Subcutaneous abdominal adipose tissue (tissue), 5 donors: ENCODE measurements at regions not wholly inside any gene's neighbourhood (a gene's known extent, or its start where the extent isn't known, plus 50 kb on each side); places are given as distances from the start of the nearest gene placed in this dataset.

Experiments used
- H3K27ac ChIP-seq: one replicate; pipeline ENCODE4 v1.7.0; 2013; ENCODE audit warnings: low read depth, mild to moderate bottlenecking, inconsistent platforms, low read length, moderate library complexity
- H3K27me3 ChIP-seq, 5 donors: one replicate each; pipeline ENCODE4 v1.7.0; 2013; ENCODE audit warnings: low read length in 5 of 5, inconsistent platforms in 1 of 5; ENCODE audit not compliant: control insufficient read depth in 5 of 5, insufficient read depth in 4 of 5
- H3K36me3 ChIP-seq, 5 donors: one replicate each; pipeline ENCODE4 v1.7.0; 2013; ENCODE audit warnings: low read length in 5 of 5; ENCODE audit not compliant: control insufficient read depth in 5 of 5, insufficient read depth in 5 of 5
- H3K4me1 ChIP-seq, 5 donors: one replicate each; pipeline ENCODE4 v1.7.0; 2013; ENCODE audit warnings: low read length in 5 of 5, mild to moderate bottlenecking in 3 of 5, moderate library complexity in 1 of 5; ENCODE audit not compliant: control insufficient read depth in 5 of 5, insufficient read depth in 5 of 5
- H3K4me3 ChIP-seq, 5 donors: one replicate each; pipeline ENCODE4 v1.7.0; 2013; ENCODE audit warnings: low read length in 5 of 5, low read depth in 1 of 5
- H3K9ac ChIP-seq, 5 donors: one replicate each; pipeline ENCODE4 v1.7.0; 2013; ENCODE audit warnings: low read length in 5 of 5, mild to moderate bottlenecking in 4 of 5, moderate library complexity in 3 of 5
- H3K9me3 ChIP-seq, 5 donors: one replicate each; pipeline ENCODE4 v1.7.0; 2013; ENCODE audit warnings: low read length in 5 of 5; ENCODE audit not compliant: control insufficient read depth in 5 of 5
- donor health status: healthy.
- donor health status: healthy.
- donor health status: healthy.
- donor health status: healthy.
- donor health status: healthy.

- H3K36me3 ChIP-seq: no peaks in the 10 kb centered on the region
- H3K27ac ChIP-seq: no peak overlapping the region
- no peak overlapping the region for H3K4me3 ChIP-seq
- H3K4me1 ChIP-seq: no peaks in the 10 kb centered on the region
- H3K9ac ChIP-seq: no peak overlapping the region
- H3K27me3 ChIP-seq: peaks cover 0 to 3% (median 0%) of the 10 kb centered on the region in 5 donors
- H3K9me3 ChIP-seq: peaks cover 0 to 6% (median 2%) of the 10 kb centered on the region in 5 donors
Measured at GRCh38 chr11:15300341-15300740, 185.6 kb downstream of the INSC start.

GRCh38 chr11:15307619-15308024 lies 192.9 kb downstream of the INSC start:
- H3K4me1 ChIP-seq: no peaks in the 10 kb centered on the region
- H3K9me3 ChIP-seq: peaks cover 0 to 15% (median 3%) of the 10 kb centered on the region in 5 donors
- no peak overlapping the region for H3K9ac ChIP-seq
- H3K27me3 ChIP-seq: no peaks in the 10 kb centered on the region
- no peaks in the 10 kb centered on the region for H3K36me3 ChIP-seq
- no peak overlapping the region for H3K4me3 ChIP-seq
- H3K27ac ChIP-seq: no peak overlapping the region

- Histone ChIP-seq H3K36me3 (no peaks in the 10 kb centered on the region), H3K27ac (no peak overlapping the region), H3K27me3 (no peaks in the 10 kb centered on the region), H3K9ac (no peak overlapping the region), H3K4me1 (no peaks in the 10 kb centered on the region), H3K4me3 (no peak overlapping the region), H3K9me3 (peaks cover 0 to 14% (median 3%) of the 10 kb centered on the region in 5 donors)
Measured at GRCh38 chr11:15308840-15309239, 194.1 kb downstream of the INSC start.

GRCh38 chr11:15309296-15309695 lies 194.6 kb downstream of the INSC start:
- Histone ChIP-seq H3K4me3 (no peak overlapping the region), H3K9me3 (peaks cover 0 to 11% (median 3%) of the 10 kb centered on the region in 5 donors), H3K9ac (no peak overlapping the region), H3K36me3 (no peaks in the 10 kb centered on the region), H3K27me3 (no peaks in the 10 kb centered on the region), H3K4me1 (no peaks in the 10 kb centered on the region), H3K27ac (no peak overlapping the region)

GRCh38 chr11:15313862-15314261 lies 199.1 kb downstream of the INSC start:
- no peak overlapping the region for H3K9ac ChIP-seq

GRCh38 chr11:15318814-15319213 lies 204.1 kb downstream of the INSC start:
- no peak overlapping the region for H3K27ac ChIP-seq
- H3K4me1 ChIP-seq: peaks cover 0 to 3% (median 0%) of the 10 kb centered on the region in 5 donors
- H3K27me3 ChIP-seq: no peaks in the 10 kb centered on the region
- H3K9ac ChIP-seq: no peak overlapping the region
- H3K36me3 ChIP-seq: no peaks in the 10 kb centered on the region
- H3K4me3 ChIP-seq: no peak overlapping the region
- H3K9me3 ChIP-seq: no peaks in the 10 kb centered on the region

More at GRCh38 chr11:15313862-15314261, 199.1 kb downstream of the INSC start:
- no peaks in the 10 kb centered on the region for H3K36me3 ChIP-seq
- no peak overlapping the region for H3K27ac ChIP-seq
- H3K4me1 ChIP-seq: no peaks in the 10 kb centered on the region
- no peaks in the 10 kb centered on the region for H3K27me3 ChIP-seq
- no peak overlapping the region for H3K4me3 ChIP-seq
- H3K9me3 ChIP-seq: peaks cover 0 to 5% (median 0%) of the 10 kb centered on the region in 5 donors

GRCh38 chr11:15326520-15326919 lies 211.8 kb downstream of the INSC start:
- H3K9ac ChIP-seq: no peak overlapping the region
- H3K4me1 ChIP-seq: peaks cover 0 to 3% (median 0%) of the 10 kb centered on the region in 5 donors
- no peak overlapping the region for H3K4me3 ChIP-seq
- no peak overlapping the region for H3K27ac ChIP-seq
- no peaks in the 10 kb centered on the region for H3K27me3 ChIP-seq
- H3K9me3 ChIP-seq: no peaks in the 10 kb centered on the region
- no peaks in the 10 kb centered on the region for H3K36me3 ChIP-seq

- H3K9me3 ChIP-seq: no peaks in the 10 kb centered on the region
Measured at GRCh38 chr11:15327786-15328231, 213.1 kb downstream of the INSC start.

GRCh38 chr11:15333407-15333806 lies 218.7 kb downstream of the INSC start:
- H3K36me3 ChIP-seq: no peaks in the 10 kb centered on the region
- H3K4me1 ChIP-seq: no peaks in the 10 kb centered on the region
- no peak overlapping the region for H3K9ac ChIP-seq
- peaks cover 0 to 4% (median 0%) of the 10 kb centered on the region in 5 donors for H3K9me3 ChIP-seq
- no peak overlapping the region for H3K27ac ChIP-seq
- no peak overlapping the region for H3K4me3 ChIP-seq
- peaks cover 0 to 2% (median 0%) of the 10 kb centered on the region in 5 donors for H3K27me3 ChIP-seq

More at GRCh38 chr11:15327786-15328231, 213.1 kb downstream of the INSC start:
- no peak overlapping the region for H3K4me3 ChIP-seq
- H3K4me1 ChIP-seq: no peaks in the 10 kb centered on the region
- no peaks in the 10 kb centered on the region for H3K27me3 ChIP-seq
- H3K36me3 ChIP-seq: no peaks in the 10 kb centered on the region
- H3K9ac ChIP-seq: no peak overlapping the region
- no peak overlapping the region for H3K27ac ChIP-seq

GRCh38 chr11:15334766-15335165 lies 220.0 kb downstream of the INSC start:
- no peak overlapping the region for H3K9ac ChIP-seq
- peaks cover 0 to 2% (median 0%) of the 10 kb centered on the region in 5 donors for H3K27me3 ChIP-seq
- H3K4me1 ChIP-seq: no peaks in the 10 kb centered on the region
- H3K4me3 ChIP-seq: no peak overlapping the region
- H3K27ac ChIP-seq: no peak overlapping the region
- H3K36me3 ChIP-seq: no peaks in the 10 kb centered on the region
- peaks cover 2 to 9% (median 4%) of the 10 kb centered on the region in 5 donors for H3K9me3 ChIP-seq
